ENCODE measurements at regions not wholly inside any gene's neighbourhood (a gene's known extent, or its start where the extent isn't known, plus 50 kb on each side); places are given as distances from the start of the nearest gene placed in this dataset.

GRCh38 chr7:45363669-45364068 is 206.1 kb downstream of the RAMP3 start:
- TF ChIP-seq CTCF (optimal IDR thresholded peaks at IDR 0.05 in 1 of 3, IDR thresholded peaks at IDR 0.05 in 1 of 3, conservative IDR thresholded peaks at IDR 0.05 in 1 of 3; ENCODE audit: extremely low read depth in 1 of 3, insufficient read depth in 2 of 3, low read length in 3 of 3) (no peak), EZH2 (IDR thresholded peaks at IDR 0.05; ENCODE audit: low read length) (no peak)

All from keratinocyte (primary cell).